D721Med (cell line): ENCODE measurements at regions not wholly inside any gene's neighbourhood (a gene's known extent, or its start where the extent isn't known, plus 50 kb on each side); places are given as distances from the start of the nearest gene placed in this dataset.

Source experiments
- DNase-seq: peaks from one replicate; pipeline ENCODE4 v3.0.0; 2011; ENCODE audit warnings: low spot score; ENCODE audit not compliant: insufficient read length
- FAIRE-seq: peaks from 2 replicates; lab custom pipeline; 2011; peaks lifted over from hg19 to GRCh38; lab: Jason Lieb, UNC
- CTCF ChIP-seq: IDR thresholded peaks from 2 replicates; pipeline ENCODE4 v1.5.1; 2012; ENCODE audit warnings: mild to moderate bottlenecking, control low read depth; ENCODE audit not compliant: insufficient read depth; ENCODE audit errors: missing control alignments

DNA sequence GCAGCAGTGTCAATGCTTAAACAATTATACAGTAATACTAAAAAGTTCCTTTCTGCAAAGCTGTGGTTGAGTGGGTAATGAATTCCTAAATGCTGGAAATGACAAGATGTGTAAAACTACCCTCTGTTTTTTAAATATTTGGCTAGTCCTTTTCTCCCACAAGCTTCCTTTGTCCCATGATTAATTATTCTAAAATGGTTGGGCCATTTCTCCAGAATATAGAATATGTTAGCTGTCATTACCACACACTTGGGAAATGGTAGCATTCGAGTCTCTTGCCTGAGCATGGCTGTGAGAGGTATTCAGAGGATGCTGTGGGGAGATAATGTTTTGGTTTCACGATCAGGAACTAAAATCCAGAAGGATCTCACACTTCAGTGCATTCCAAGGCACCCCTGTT, 1185.8 kb downstream of the UQCRFS1 start:
- TF ChIP-seq CTCF, result no peak
- DNase-seq, result no peak
- no peak for FAIRE-seq

DNA sequence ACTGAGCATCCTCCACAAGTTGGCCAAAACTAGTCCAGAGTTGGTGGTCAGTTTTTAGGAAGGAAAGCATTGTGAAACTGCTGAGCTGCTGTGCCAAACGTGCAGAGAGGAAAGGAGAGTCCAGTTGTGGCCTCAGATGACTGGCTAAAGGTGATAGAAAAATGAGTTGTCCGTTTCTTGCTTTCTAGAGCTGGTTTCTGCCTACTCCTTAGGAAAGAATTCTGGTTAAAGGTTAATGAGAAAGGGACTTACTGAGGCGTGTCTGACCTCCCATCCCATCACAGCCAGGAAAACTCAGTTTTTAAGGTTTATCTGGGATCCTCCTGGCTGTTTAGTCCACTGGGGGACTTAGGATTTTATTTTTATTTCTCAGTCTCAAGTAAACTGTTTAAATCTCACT, 1186.3 kb downstream of the UQCRFS1 start:
- no peak for TF ChIP-seq CTCF
- no peak for FAIRE-seq
- no peak for DNase-seq

GRCh38 chr19:28024920-28025319, 1188.0 kb downstream of the UQCRFS1 start:
- DNase-seq, result no peak
- no peak for FAIRE-seq
- TF ChIP-seq CTCF, result no peak

DNA sequence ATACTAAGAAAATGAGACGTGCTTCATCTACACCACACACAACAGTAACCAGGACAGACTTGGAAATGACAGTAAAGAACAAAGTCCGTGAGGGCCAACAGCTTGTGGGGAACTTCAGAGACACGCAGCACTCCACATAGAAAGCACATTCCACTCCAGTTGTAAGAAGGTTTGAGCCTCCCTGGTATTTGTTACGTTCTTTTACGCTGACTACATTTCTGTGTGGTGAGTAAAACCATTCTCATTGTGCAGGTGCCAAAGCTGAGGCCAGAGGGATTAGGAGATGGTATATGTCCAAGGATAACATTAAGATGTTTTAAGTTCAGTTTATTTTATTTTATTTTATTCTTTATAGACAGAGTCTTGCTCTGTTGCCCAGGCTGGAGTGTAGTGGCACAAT, 1189.9 kb downstream of the UQCRFS1 start:
- FAIRE-seq, result no peak
- TF ChIP-seq CTCF, result no peak
- no peak for DNase-seq

DNA sequence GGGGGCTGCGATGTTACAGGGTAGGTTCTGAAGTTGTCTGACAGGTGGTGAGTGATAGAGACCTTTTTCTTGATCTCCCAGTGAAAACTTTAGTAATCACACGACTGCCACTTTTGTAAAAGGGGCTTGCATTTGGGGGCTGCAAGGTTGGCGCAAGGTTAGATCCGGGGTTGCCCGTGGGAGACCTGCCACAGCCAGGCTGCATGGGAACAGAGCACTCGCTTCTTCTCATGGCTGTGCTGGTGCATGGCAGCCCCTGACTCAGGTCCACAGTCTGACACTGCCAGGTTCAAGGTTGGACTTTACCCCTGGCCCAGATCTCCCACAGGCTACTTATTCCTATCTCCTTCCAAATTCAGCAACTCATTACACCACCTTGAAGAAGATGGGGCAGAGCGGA, 1190.4 kb downstream of the UQCRFS1 start:
- FAIRE-seq (no peak), DNase-seq (no peak)
- TF ChIP-seq CTCF, result no peak

GRCh38 chr19:28021259-28022185, 1191.4 kb downstream of the UQCRFS1 start:
- DNase-seq (no peak), FAIRE-seq (no peak)
- TF ChIP-seq CTCF, result no peak

DNA sequence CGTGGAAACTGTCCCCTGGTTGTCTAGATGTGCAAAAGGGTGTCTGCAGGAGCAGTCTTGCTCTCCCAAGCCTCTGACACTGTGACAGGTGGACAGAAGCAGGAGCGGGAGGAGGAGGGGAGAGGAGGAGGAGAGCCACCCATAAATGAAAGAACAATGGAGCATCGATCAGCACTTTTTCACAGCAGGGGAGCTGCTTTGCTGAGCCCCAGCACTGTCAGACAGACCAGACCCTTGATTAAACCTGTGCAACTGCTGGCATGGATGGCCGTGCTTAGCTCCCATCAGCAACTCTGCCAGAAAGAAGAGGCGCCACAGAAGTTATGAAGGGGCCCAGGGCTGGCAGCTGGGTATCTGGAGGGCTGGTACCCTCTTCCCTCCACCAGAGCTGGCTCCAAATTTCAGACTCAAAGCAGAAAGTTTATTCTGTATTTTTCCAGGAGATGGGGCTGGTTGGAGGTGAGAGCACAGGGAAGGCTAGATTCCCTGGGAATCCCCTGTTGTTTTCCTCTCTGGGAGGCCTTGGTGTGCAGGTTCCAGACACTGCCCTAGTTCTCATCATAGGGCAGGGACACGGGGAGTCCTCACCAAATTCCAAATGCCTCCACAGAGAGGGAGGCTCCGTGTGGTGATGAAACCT, 1192.2 kb downstream of the UQCRFS1 start:
- FAIRE-seq, result no peak
- no peak for DNase-seq
- no peak for TF ChIP-seq CTCF
